AG04450 (cell line): ENCODE measurements at regions not wholly inside any gene's neighbourhood (a gene's known extent, or its start where the extent isn't known, plus 50 kb on each side); places are given as distances from the start of the nearest gene placed in this dataset.

Experiments used
- CTCF ChIA-PET: fragments of 300-600, 350-600 bp; formaldehyde crosslinking; extraction: SDS; loops from one replicate; lab custom pipeline; 2022; ENCODE audit warnings: antibody characterized with exemption, inconsistent platforms; lab: Charles Lee
- POLR2A ChIA-PET: fragments of 350-600 bp; formaldehyde crosslinking; extraction: SDS; loops from one replicate; lab custom pipeline; 2021; ENCODE audit warnings: antibody characterized with exemption, inconsistent platforms; lab: Yijun Ruan, JAX
- DNase-seq: peaks from one replicate; pipeline ENCODE4 v3.0.0-alpha.2; 2011; ENCODE audit warnings: low read depth, low spot score
- H3K27ac ChIP-seq: one replicate; pipeline ENCODE4 v1.5.1; 2012; ENCODE audit warnings: low read depth, low read length, control low read depth
- H3K27me3 ChIP-seq: one replicate; pipeline ENCODE4 v1.6.0; 2012; ENCODE audit warnings: low read length; ENCODE audit not compliant: control insufficient read depth, insufficient read depth
- H3K4me3 ChIP-seq: 2 replicates; pipeline ENCODE4 v1.5.1; 2011; ENCODE audit warnings: mild to moderate bottlenecking, low read depth, low read length, control low read depth
- H3K9me3 ChIP-seq: 2 replicates; pipeline ENCODE4 v1.5.1; 2012; ENCODE audit warnings: low read length; ENCODE audit not compliant: control insufficient read depth, insufficient read depth
- TF ChIP-seq, protein P1 (sequence below): IDR thresholded peaks from 2 replicates; pipeline ENCODE4 v1.5.1; 2011; ENCODE audit warnings: low read depth, low read length, control low read depth, inconsistent platforms

DNA sequence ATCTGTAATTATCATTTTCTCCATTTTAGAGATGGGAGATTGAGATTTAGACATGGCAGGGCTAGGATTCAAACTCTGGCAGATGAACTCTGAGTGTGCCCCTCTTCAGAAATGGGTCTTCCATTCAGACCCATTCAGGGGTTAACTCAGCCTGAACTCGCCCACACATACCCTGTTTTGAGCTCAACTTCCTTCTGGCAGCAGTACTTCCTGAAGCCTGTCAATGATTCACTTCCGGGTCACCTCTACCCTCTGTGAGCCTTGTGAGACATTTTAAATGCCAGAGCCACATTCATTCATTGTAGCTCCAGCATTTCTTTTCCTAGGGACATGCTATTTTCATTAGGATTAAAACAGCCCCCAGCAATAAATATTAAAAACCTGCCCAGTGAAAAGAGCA, 209.3 kb upstream of the SLC24A2 start:
- H3K4me3 ChIP-seq: no peak overlapping the region
- H3K9me3 ChIP-seq: no peaks in the 10 kb centered on the region
- DNase-seq: no peak
- ChIA-PET POLR2A (no interaction called here), CTCF (interaction anchor here (1.4 kb wide), 1 partner anchor 534 kb away, joined by 3 read pairs; no protein-coding TSS in a partner anchor)
- H3K27ac ChIP-seq: no peak overlapping the region
- H3K27me3 ChIP-seq: peaks cover 4% of the 10 kb centered on the region
- TF ChIP-seq, protein P1, sequence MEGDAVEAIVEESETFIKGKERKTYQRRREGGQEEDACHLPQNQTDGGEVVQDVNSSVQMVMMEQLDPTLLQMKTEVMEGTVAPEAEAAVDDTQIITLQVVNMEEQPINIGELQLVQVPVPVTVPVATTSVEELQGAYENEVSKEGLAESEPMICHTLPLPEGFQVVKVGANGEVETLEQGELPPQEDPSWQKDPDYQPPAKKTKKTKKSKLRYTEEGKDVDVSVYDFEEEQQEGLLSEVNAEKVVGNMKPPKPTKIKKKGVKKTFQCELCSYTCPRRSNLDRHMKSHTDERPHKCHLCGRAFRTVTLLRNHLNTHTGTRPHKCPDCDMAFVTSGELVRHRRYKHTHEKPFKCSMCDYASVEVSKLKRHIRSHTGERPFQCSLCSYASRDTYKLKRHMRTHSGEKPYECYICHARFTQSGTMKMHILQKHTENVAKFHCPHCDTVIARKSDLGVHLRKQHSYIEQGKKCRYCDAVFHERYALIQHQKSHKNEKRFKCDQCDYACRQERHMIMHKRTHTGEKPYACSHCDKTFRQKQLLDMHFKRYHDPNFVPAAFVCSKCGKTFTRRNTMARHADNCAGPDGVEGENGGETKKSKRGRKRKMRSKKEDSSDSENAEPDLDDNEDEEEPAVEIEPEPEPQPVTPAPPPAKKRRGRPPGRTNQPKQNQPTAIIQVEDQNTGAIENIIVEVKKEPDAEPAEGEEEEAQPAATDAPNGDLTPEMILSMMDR: no peak

DNA sequence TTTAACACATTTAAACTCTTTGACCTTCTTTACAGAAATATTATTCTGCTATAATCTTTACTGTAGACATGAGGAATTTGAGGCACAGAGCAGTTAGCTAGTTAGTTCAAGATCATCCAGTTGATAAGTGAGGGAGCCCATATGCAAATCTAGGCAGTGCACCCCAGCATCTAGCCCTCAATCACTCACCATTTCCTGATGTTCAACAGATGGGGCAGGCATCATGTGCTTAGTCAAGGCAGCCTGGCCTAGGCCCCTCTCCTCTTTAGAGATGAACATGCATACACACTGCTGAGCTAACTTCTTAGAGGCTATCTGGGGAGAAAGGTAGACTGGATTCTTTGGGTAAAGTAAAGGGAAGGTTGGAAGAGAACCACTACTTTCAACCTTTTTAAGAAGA, 206.8 kb upstream of the SLC24A2 start:
- POLR2A ChIA-PET: no interaction called here
- TF ChIP-seq, protein P1: no peak
- CTCF ChIA-PET: no interaction called here
- Histone ChIP-seq H3K4me3 (no peak overlapping the region), H3K27ac (no peak overlapping the region), H3K9me3 (no peaks in the 10 kb centered on the region), H3K27me3 (peaks cover 4% of the 10 kb centered on the region)
- DNase-seq: no peak

DNA sequence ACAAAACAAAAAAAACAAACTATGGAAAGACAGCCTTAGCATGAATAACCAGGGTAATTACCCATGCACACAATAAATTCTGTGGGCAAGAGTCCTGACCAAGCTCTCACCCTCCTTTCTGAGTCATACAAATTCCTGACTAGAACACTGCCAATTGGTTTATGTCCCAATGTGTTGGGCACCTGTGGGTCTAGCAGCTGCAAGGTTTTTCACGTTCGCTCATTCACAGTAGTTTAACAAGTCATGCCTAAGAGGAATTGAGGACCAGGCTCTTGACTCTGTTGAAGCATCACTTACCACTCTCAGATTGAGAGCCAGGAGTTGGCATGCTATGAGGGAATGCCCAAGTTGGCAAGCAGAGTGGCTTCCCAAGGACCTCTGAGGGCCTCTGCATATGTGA, 205.5 kb upstream of the SLC24A2 start:
- Histone ChIP-seq H3K9me3 (no peaks in the 10 kb centered on the region), H3K27ac (no peak overlapping the region), H3K27me3 (peaks cover 4% of the 10 kb centered on the region), H3K4me3 (no peak overlapping the region)
- ChIA-PET POLR2A (no interaction called here), CTCF (no interaction called here)
- TF ChIP-seq, protein P1: no peak
- DNase-seq: no peak

DNA sequence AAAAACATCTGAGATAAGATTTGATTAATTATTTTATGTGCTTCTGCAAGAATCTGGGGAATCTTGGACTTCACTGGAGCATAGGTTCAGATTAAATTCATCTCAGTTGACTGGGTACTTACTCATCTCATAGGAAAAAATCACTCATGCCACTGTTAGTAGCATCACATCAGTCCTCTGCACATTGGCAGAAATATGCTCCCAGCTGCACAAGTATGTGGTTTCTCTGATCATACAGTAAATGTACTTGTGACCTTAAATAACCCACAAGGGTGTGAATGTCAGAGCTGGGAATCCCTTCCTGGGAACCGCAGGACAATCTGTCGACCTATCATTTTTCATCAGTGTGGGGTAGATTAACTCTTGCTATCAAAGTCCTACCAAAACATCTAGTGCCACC, 203.7 kb upstream of the SLC24A2 start:
- no peak overlapping the region for H3K4me3 ChIP-seq
- POLR2A ChIA-PET: no interaction called here
- peaks cover 4% of the 10 kb centered on the region for H3K27me3 ChIP-seq
- TF ChIP-seq, protein P1: no peak
- no peaks in the 10 kb centered on the region for H3K9me3 ChIP-seq
- CTCF ChIA-PET: no interaction called here
- no peak overlapping the region for H3K27ac ChIP-seq
- DNase-seq: no peak

DNA sequence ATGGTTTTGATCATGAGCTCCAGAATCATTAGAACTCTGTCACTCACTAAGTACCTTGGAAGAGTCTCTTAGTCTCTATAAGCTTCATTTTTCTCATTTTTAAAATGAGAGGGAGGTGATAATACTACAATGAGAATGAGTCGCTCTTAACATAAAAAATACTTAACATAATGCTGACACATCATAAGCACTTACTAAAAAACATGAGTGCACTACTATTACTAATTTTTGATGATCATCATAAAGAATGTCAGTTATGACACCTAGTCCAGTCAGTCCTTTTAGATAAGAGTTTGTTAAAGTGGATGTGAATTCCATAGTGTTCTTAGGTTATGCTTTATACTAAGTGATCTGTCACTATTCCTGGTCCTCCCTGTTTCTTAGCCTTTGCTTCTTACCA, 200.4 kb upstream of the SLC24A2 start:
- POLR2A ChIA-PET: no interaction called here
- CTCF ChIA-PET: no interaction called here
- Histone ChIP-seq H3K9me3 (no peaks in the 10 kb centered on the region), H3K4me3 (no peak overlapping the region), H3K27ac (no peak overlapping the region), H3K27me3 (peaks cover 4% of the 10 kb centered on the region)
- TF ChIP-seq, protein P1: no peak
- DNase-seq: no peak
